ENCODE measurements at regions not wholly inside any gene's neighbourhood (a gene's known extent, or its start where the extent isn't known, plus 50 kb on each side); places are given as distances from the start of the nearest gene placed in this dataset.

DNA sequence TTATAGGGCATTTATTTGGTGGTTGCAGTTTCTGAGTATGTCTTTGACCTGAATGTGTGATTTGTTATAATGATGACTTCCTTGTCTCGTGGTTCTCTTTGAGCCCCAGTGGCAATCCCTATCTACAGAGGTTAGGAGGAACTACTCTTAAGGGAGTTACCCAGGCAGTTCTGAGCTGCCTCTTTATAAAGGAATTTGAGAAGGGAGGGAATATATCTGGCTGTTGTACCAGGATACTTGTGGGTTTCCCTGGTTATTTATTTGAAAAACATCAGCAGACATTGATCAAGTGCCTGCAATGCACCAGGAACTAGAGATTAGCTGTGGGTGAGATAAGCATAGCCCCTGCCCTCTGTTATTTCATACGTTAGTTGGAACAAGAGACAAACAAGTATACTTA is 243.5 kb upstream of the ARHGAP20 start:
- no peaks in the 10 kb centered on the region for H3K4me1 ChIP-seq (ENCODE audit: insufficient read depth, low read length)
- no peak for DNase-seq
- WGBS (ENCODE audit: extremely low coverage, insufficient read length, low lambda C conversion rate) = no CpG with 5 or more reads among the region's 2 CpGs
- no peak overlapping the region for H2AFZ ChIP-seq (ENCODE audit: low read length)
- H3K18ac ChIP-seq (ENCODE audit: insufficient read length, low read depth, low read length) = no peak overlapping the region
- H3T11ph ChIP-seq (ENCODE audit: low read length) = no peak overlapping the region
- no peak overlapping the region for H4K91ac ChIP-seq (ENCODE audit: insufficient read length, low read depth, low read length)
- H3K9me3 ChIP-seq (ENCODE audit: control insufficient read depth, low read depth, low read length) = no peaks in the 10 kb centered on the region
- H3K56ac ChIP-seq (ENCODE audit: insufficient read length, low read depth, low read length) = no peak overlapping the region
- no peaks in the 10 kb centered on the region for H3K9me3 Mint-ChIP-seq
- TF ChIP-seq, protein P1, sequence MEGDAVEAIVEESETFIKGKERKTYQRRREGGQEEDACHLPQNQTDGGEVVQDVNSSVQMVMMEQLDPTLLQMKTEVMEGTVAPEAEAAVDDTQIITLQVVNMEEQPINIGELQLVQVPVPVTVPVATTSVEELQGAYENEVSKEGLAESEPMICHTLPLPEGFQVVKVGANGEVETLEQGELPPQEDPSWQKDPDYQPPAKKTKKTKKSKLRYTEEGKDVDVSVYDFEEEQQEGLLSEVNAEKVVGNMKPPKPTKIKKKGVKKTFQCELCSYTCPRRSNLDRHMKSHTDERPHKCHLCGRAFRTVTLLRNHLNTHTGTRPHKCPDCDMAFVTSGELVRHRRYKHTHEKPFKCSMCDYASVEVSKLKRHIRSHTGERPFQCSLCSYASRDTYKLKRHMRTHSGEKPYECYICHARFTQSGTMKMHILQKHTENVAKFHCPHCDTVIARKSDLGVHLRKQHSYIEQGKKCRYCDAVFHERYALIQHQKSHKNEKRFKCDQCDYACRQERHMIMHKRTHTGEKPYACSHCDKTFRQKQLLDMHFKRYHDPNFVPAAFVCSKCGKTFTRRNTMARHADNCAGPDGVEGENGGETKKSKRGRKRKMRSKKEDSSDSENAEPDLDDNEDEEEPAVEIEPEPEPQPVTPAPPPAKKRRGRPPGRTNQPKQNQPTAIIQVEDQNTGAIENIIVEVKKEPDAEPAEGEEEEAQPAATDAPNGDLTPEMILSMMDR (conservative IDR thresholded peaks at IDR 0.05) = no peak
- no peak overlapping the region for H2BK5ac ChIP-seq (ENCODE audit: insufficient read length, low read length)
- no peaks in the 10 kb centered on the region for H3K4me1 Mint-ChIP-seq
- H2BK120ac ChIP-seq (ENCODE audit: low read depth, low read length, poor library complexity, severe bottlenecking) = no peak overlapping the region
- H2AK5ac ChIP-seq (ENCODE audit: insufficient read length, low read length) = no peak overlapping the region
- H3K27me3 Mint-ChIP-seq (ENCODE audit: low read depth) = no peaks in the 10 kb centered on the region
- no peak overlapping the region for H3K27ac Mint-ChIP-seq
- H4K5ac ChIP-seq (ENCODE audit: insufficient read length, low read depth, low read length) = no peak overlapping the region
- H4K8ac ChIP-seq (replicated peaks; ENCODE audit: insufficient read length, low read depth, low read length) = no peak overlapping the region
- H3K79me2 ChIP-seq (ENCODE audit: insufficient read depth, low read length) = no peaks in the 10 kb centered on the region
- no peak overlapping the region for H3K23ac ChIP-seq (ENCODE audit: insufficient read length, low read depth, low read length)
- H3K4ac ChIP-seq (ENCODE audit: low read depth, low read length) = no peak overlapping the region
- H2BK15ac ChIP-seq (ENCODE audit: low read depth, low read length) = no peak overlapping the region
- no peaks in the 10 kb centered on the region for H3K23me2 ChIP-seq (ENCODE audit: insufficient read length, low read depth, low read length, poor library complexity, severe bottlenecking)
- H3K4me3 Mint-ChIP-seq = no peak overlapping the region
- no peaks in the 10 kb centered on the region for H3K27me3 ChIP-seq (ENCODE audit: insufficient read depth, low read length)
- H4K20me1 ChIP-seq (ENCODE audit: control insufficient read depth, insufficient read depth, insufficient read length) = no peaks in the 10 kb centered on the region
- no peaks in the 10 kb centered on the region for H3K36me3 Mint-ChIP-seq (ENCODE audit: insufficient read depth in 1 of 3, low read depth in 3 of 3)
- no peak overlapping the region for H3K4me2 ChIP-seq (ENCODE audit: insufficient read depth, insufficient read length, low read length)
- no peak overlapping the region for H2BK12ac ChIP-seq (ENCODE audit: insufficient read length, low read depth, low read length)
- no peaks in the 10 kb centered on the region for H3K79me1 ChIP-seq (ENCODE audit: insufficient read depth, low read depth, low read length, poor library complexity, severe bottlenecking)
- no peak overlapping the region for H3K9ac ChIP-seq (ENCODE audit: extremely low read depth, insufficient read length, low read length)
- H3K27ac ChIP-seq (ENCODE audit: insufficient read length, low read depth, low read length) = no peak overlapping the region
- no peak overlapping the region for H3K14ac ChIP-seq (ENCODE audit: insufficient read depth, low read length)
- no peak overlapping the region for H2BK20ac ChIP-seq (ENCODE audit: low read depth, low read length, poor library complexity, severe bottlenecking)
